ENCODE measurements at regions not wholly inside any gene's neighbourhood (a gene's known extent, or its start where the extent isn't known, plus 50 kb on each side); places are given as distances from the start of the nearest gene placed in this dataset.

GRCh38 chr12:129959889-129960288, 56.1 kb upstream of the TMEM132D start:
- no peak overlapping the region for H3K14ac ChIP-seq (replicated peaks; ENCODE audit: low read depth, low read length)
- no peaks in the 10 kb centered on the region for H3K4me1 ChIP-seq (ENCODE audit: control insufficient read depth, insufficient read depth, low read length)
- WGBS, 2 experiments (ENCODE audit: extremely low coverage in 2 of 2, insufficient read length in 1 of 2) = no CpG with 5 or more reads among the region's 3 CpGs
- POLR2A ChIA-PET (ENCODE audit: unreplicated experiment) = no interaction called here
- H3K4me3 ChIP-seq (ENCODE audit: insufficient read depth, low read depth, low read length) = no peak overlapping the region
- no peak overlapping the region for H3K56ac ChIP-seq (ENCODE audit: extremely low read depth, insufficient read depth, low read length)
- dilution Hi-C loops (cut with HindIII; ENCODE audit: low sequenced_read_pairs, unreplicated experiment) (no loop called here), in situ Hi-C loops (cut with MboI; ENCODE audit: low sequenced_read_pairs) (no loop called here), intact Hi-C loops (cut with micrococcal nuclease) (no loop called here)
- H2AK9ac ChIP-seq (replicated peaks; ENCODE audit: low read depth, low read length, poor library complexity) = no peak overlapping the region
- no peak overlapping the region for H3K18ac ChIP-seq (ENCODE audit: low read depth, low read length)
- no peak overlapping the region for H3K4ac ChIP-seq (ENCODE audit: low read depth, low read length)
- BruUV-seq (replicated peaks) = no TSS peak
- no peak overlapping the region for H2BK20ac ChIP-seq (ENCODE audit: low read depth, low read length)
- H4K8ac ChIP-seq (ENCODE audit: low read depth in 2 of 2, low read length in 2 of 2) = no peak overlapping the region
- H2AK5ac ChIP-seq (ENCODE audit: low read depth, low read length) = no peak overlapping the region
- no peaks in the 10 kb centered on the region for H3K79me1 ChIP-seq (ENCODE audit: low read depth in 1 of 2, low read length in 2 of 2)
- H3K23ac ChIP-seq (ENCODE audit: low read depth, low read length) = no peak overlapping the region
- H3K9ac ChIP-seq (ENCODE audit: low read depth, low read length) = no peak overlapping the region
- peak; percentile 65 for TF ChIP-seq MAFK (IDR thresholded peaks at IDR 0.05; ENCODE audit: low read depth, low read length)
- TF ChIP-seq RCOR1 (IDR thresholded peaks at IDR 0.05; ENCODE audit: insufficient replicate concordance, low read length) = no peak
- H2BK120ac ChIP-seq (ENCODE audit: low read depth, low read length) = no peak overlapping the region
- H4K20me1 ChIP-seq (ENCODE audit: insufficient read depth, low read length) = no peaks in the 10 kb centered on the region
- CTCF ChIA-PET = no interaction called here
- H3K27me3 ChIP-seq (ENCODE audit: control insufficient read depth, insufficient read depth, low read length) = no peaks in the 10 kb centered on the region
- H4K5ac ChIP-seq (ENCODE audit: low read depth, low read length) = no peak overlapping the region
- H2BK15ac ChIP-seq (ENCODE audit: low read depth, low read length) = no peak overlapping the region
- no peak overlapping the region for H2AFZ ChIP-seq (replicated peaks; ENCODE audit: low read length, poor library complexity)
- no peak overlapping the region for H2BK5ac ChIP-seq (ENCODE audit: low read depth, low read length, poor library complexity, severe bottlenecking)
- DNase-seq = no peak
- no peaks in the 10 kb centered on the region for H3K9me1 ChIP-seq (ENCODE audit: insufficient read depth, low read length)
- no peaks in the 10 kb centered on the region for H3K36me3 ChIP-seq (ENCODE audit: control insufficient read depth, insufficient read depth, low read length)
- ATAC-seq (ENCODE audit: low read depth) = no peak
- no peak overlapping the region for H3K27ac ChIP-seq (ENCODE audit: insufficient read depth, low read length)
- no peak overlapping the region for H4K91ac ChIP-seq (ENCODE audit: insufficient read depth, low read depth, low read length)
- H3K9me3 ChIP-seq (ENCODE audit: control insufficient read depth, insufficient read depth, low read length) = peaks cover 20% of the 10 kb centered on the region
- no peak overlapping the region for H3K4me2 ChIP-seq (ENCODE audit: low read depth, low read length)

Measured in IMR-90 (cell line).